Liver (tissue), 2 donors: ENCODE measurements at regions not wholly inside any gene's neighbourhood (a gene's known extent, or its start where the extent isn't known, plus 50 kb on each side); places are given as distances from the start of the nearest gene placed in this dataset.

Source experiments
- FOXA1 ChIP-seq: IDR thresholded peaks from 2 replicates; pipeline ENCODE4 v1.6.1; 2016; ENCODE audit warnings: antibody characterized with exemption
- TF ChIP-seq, protein P1 (sequence below): IDR thresholded peaks from 2 replicates; pipeline ENCODE4 v1.6.1; 2016; ENCODE audit warnings: antibody characterized with exemption
- TF ChIP-seq, protein P2 (sequence below): fragments of 150-350 bp; IDR thresholded peaks from 2 replicates; pipeline ENCODE4 v1.5.1; 2017; ENCODE audit warnings: improper control_type of control experiment, low read depth, low read length; ENCODE audit not compliant: missing input control
- donor health status: healthy.

DNA sequence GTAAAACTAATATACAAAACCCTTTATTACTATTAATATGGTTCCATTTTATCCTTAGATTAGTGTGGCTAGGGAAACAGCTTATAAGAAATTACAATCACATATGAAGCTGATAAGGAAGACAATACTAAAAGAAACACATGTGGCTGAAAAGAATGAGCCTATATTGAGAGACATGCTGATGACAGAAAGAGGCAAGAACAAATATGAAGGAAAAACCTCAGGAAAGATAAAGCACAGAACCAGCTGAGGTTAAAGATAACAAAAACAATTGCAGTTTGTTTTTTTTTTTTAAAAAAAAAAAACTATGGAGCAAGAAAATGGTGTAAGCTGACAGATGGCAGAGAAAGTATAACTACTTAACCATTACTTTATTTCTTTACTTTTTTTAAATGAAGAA, 69.2 kb upstream of the OSBPL8 start:
- TF ChIP-seq, protein P1, sequence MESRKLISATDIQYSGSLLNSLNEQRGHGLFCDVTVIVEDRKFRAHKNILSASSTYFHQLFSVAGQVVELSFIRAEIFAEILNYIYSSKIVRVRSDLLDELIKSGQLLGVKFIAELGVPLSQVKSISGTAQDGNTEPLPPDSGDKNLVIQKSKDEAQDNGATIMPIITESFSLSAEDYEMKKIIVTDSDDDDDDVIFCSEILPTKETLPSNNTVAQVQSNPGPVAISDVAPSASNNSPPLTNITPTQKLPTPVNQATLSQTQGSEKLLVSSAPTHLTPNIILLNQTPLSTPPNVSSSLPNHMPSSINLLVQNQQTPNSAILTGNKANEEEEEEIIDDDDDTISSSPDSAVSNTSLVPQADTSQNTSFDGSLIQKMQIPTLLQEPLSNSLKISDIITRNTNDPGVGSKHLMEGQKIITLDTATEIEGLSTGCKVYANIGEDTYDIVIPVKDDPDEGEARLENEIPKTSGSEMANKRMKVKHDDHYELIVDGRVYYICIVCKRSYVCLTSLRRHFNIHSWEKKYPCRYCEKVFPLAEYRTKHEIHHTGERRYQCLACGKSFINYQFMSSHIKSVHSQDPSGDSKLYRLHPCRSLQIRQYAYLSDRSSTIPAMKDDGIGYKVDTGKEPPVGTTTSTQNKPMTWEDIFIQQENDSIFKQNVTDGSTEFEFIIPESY = no peak
- TF ChIP-seq, protein P2, sequence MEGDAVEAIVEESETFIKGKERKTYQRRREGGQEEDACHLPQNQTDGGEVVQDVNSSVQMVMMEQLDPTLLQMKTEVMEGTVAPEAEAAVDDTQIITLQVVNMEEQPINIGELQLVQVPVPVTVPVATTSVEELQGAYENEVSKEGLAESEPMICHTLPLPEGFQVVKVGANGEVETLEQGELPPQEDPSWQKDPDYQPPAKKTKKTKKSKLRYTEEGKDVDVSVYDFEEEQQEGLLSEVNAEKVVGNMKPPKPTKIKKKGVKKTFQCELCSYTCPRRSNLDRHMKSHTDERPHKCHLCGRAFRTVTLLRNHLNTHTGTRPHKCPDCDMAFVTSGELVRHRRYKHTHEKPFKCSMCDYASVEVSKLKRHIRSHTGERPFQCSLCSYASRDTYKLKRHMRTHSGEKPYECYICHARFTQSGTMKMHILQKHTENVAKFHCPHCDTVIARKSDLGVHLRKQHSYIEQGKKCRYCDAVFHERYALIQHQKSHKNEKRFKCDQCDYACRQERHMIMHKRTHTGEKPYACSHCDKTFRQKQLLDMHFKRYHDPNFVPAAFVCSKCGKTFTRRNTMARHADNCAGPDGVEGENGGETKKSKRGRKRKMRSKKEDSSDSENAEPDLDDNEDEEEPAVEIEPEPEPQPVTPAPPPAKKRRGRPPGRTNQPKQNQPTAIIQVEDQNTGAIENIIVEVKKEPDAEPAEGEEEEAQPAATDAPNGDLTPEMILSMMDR = no peak
- TF ChIP-seq FOXA1 = no peak
